Transverse colon (tissue), 3 donors: ENCODE measurements at regions not wholly inside any gene's neighbourhood (a gene's known extent, or its start where the extent isn't known, plus 50 kb on each side); places are given as distances from the start of the nearest gene placed in this dataset.

Source experiments
- CTCF ChIP-seq, 5 experiments: fragments of 200-600 bp in 3 of 5; fragments of 450-650 bp in 2 of 5; sonication (generic) in 3 of 5; IDR thresholded peaks; 1 replicate in 2 of 5; 2 replicates in 3 of 5; pipeline ENCODE4 v1.5.1; 2016 to 2017; ENCODE audit warnings: antibody characterized with exemption in 5 of 5, inconsistent platforms in 3 of 5, mild to moderate bottlenecking in 2 of 5, moderate library complexity in 1 of 5
- POLR2A ChIP-seq: fragments of 450-650 bp; IDR thresholded peaks from one replicate; pipeline ENCODE4 v1.6.1; 2016; ENCODE audit warnings: antibody characterized with exemption, mild to moderate bottlenecking, moderate library complexity

DNA sequence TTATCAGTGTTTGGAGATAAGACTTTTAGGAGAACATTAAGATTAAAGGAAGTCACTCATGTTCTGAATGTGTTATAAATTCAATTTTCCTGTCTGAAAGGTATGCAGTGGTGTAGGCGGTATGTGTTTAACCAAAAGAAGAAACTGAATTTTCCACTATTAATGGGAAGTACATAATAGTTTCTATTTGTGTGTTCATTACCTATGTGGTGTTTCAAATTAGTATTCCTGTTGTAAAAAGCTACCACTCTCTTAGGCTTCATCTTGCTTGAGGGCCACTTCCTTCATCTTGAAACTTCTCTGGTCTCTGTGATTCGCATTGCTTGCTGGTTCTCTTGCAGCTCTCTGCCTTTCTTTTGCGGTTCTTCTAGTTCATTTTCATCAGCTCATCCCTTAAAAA is 123.4 kb downstream of the HLX start:
- no peak for TF ChIP-seq CTCF (IDR thresholded peaks at IDR 0.05)
- no peak for TF ChIP-seq POLR2A
